ENCODE measurements at regions not wholly inside any gene's neighbourhood (a gene's known extent, or its start where the extent isn't known, plus 50 kb on each side); places are given as distances from the start of the nearest gene placed in this dataset.

DNA sequence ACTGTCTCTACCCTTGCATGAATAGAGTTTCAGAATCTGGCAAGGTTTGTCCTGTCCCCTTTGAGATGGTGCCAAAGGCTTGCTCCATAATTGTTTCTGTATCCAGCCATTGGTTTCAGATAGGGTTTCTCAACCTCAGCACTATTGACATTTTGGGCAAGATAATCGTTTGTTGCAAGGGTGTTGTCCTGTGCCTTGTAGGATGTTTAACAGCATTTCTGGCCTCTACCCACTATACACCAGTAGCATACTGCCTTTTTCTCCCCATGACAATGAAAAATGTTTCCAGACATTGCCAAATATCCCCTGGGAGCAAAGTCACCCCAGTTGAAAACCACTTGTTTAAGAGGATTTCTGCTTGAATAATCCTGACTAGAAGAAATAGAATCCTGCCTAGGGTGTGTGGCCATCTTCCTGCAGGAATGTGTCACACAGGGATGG lies 126.8 kb downstream of the CDC42EP3 start:
- DNase-seq (ENCODE audit: low read depth in 2 of 2) = no peak

- no peak for DNase-seq (ENCODE audit: low read depth in 2 of 2)
Observed at GRCh38 chr2:37549598-37549997, 121.8 kb downstream of the CDC42EP3 start.

DNA sequence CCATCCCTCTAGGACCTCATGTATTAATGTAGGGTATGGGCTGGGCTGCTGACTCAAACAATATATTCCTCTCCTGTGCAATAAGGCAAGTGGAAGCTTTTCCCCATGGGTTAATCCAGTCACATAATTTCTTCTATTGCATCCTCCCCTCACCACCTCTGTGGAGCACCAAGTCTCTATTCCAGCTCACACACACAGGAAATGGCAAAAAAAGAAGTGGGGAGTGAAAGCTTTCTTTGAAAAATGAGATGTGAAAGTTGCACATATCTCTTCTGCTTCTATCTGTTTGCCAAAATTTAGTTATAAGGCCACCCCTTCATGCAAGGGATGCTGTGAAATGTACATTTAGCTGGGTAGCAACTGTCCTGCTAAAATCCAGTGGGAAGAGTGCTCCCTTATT lies 121.3 kb downstream of the CDC42EP3 start:
- no peak for DNase-seq (ENCODE audit: low read depth in 2 of 2)

GRCh38 chr2:37551783-37552182 lies 119.7 kb downstream of the CDC42EP3 start:
- DNase-seq (ENCODE audit: low read depth in 2 of 2) = no peak

DNA sequence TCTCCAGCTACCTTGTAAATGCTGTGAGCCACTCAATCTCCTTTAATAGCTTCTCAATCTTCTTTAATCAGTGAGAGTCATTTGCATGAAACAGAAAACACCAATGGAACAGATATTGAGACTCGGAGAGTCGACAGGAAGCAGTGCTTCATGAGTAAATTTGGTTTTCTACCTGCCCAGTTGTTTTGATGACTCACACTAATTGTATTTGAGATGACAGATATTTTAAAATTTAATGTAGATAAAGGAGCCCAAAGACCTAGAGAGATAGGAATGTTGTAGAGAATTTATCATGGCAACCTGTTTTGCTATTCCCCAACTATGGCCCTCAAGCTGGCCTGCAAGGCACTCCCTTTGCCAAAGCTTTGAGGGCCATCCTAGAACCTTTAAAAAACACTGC lies 119.1 kb downstream of the CDC42EP3 start:
- no peak for DNase-seq (ENCODE audit: low read depth in 2 of 2)

DNA sequence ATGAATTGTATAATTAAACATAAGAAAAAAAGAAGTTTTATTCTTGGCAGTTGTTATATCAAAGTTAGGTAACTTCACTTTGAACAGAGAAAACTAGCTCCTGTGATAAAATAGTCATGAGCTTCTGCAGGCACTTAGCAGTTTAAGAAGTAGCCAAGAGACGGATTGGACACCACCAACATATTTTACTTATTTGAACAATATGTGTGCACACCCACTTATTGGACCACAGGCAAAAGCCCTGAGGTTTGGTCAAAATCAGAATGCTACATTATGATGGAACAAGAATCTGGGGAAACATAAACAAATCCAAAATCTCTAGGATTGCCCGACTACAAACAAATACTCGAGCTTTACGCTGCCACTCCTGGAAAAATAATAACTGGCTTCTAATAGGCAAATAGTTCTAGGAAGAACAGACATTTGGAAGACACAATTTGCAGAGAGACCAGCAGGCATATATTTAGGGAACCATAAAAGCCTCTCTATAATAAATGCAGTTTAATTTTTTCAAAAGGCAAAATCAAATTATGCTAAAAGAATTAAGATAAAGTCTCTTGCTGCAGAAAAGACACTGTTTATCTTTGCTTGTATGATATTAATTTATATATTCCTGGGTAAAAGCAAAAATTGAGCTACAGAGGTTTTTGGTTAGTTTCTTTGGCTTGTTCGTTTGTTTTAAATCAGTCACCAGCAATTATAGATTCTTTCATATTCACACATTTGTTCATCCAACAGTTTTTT lies 117.9 kb downstream of the CDC42EP3 start:
- no peak for DNase-seq (ENCODE audit: low read depth in 2 of 2)

GRCh38 chr2:37554155-37554510 lies 117.3 kb downstream of the CDC42EP3 start:
- no peak for DNase-seq (ENCODE audit: low read depth in 2 of 2)

- no peak for DNase-seq (ENCODE audit: low read depth in 2 of 2)
Observed at GRCh38 chr2:37554687-37555086, 116.8 kb downstream of the CDC42EP3 start.

DNA sequence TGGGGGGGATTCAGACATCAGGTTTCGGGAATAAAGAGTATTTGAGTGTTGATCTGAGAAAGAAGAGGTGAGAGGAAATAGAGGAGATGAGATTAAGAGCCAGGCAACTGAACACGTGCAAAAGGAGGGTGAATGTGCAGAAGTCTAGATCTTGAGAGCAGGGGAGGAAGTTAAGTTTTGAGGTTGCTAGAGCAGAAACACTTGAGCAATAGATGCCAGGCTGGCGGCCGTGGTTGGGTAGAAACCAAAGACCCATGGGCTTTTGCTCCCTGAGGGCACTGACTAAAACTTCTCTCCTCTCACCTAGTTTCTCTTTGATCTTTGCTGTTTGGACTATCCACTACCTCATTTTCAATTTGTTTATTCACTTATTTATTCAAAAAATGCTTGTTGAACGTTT lies 116.0 kb downstream of the CDC42EP3 start:
- DNase-seq (ENCODE audit: low read depth in 2 of 2) = no peak

GRCh38 chr2:37556256-37556655 lies 115.2 kb downstream of the CDC42EP3 start:
- no peak for DNase-seq (ENCODE audit: low read depth in 2 of 2)

- DNase-seq (ENCODE audit: low read depth in 2 of 2) = no peak
Observed at GRCh38 chr2:37558623-37559022, 112.8 kb downstream of the CDC42EP3 start.

DNA sequence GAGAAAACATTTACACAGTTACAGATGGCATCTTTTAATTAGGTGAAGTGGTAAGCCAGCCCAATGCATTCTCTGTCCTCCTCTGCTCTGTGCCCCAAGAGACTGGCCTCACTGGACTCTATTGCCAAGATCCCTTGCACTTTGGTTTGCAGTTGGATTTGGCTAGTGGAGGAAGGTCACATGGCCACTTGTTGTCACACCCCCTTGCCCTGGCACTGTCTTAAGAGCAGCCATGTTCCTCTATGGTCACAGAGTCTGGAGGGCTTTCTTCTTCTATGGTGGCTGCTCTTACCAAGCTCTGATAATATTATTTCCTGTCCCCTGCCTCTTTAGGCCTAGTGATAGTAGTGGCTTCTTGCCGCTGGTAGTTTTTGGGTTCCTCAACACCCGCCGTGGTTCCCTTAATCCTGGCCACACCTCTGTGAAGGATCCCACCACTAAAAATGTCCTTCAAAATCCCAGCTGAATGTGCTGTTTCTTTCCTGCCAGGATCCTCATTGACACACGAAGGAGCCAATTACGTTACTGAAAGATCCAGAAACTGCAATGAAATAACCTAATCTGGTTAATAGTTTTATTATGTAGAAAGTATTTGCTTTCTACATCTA lies 111.1 kb downstream of the CDC42EP3 start:
- no peak for DNase-seq (ENCODE audit: low read depth in 2 of 2)

DNA sequence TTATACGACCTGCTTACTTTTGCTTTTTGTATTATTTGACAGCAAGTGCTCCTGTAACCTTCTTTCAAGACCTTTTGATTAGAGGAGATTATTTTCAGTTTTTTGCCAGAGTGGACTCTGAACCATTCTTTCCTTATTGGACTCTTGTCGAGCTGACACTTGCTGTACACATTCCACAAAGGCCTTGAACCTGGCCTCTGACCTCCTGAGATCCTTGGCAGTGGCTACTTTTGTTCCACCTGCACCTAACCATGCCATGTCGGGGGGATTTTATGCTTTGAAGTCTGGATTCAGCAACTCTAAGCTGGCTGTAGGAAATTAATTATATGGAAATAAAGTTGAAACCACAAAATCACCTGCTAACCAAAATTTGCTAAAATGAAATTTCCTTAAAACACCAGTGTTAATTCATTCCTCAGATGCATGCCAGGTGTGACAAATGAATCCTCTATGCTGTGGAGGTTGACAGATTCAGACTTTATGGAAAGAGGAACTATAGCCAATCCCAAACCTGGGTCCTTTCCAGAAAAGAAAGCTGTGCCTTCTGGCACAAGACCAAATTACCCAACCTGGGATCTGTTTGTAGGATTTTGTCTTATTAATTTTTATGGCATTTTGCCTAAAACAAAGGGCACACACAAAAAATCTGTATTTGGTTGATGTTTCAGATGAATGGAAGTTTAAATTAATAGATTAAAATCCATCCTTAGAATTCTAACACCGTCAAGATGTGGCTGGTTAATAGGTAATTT lies 110.4 kb downstream of the CDC42EP3 start:
- DNase-seq (ENCODE audit: low read depth in 2 of 2) = no peak

GRCh38 chr2:37561615-37562569 lies 109.5 kb downstream of the CDC42EP3 start:
- no peak for DNase-seq (ENCODE audit: low read depth in 2 of 2)

DNA sequence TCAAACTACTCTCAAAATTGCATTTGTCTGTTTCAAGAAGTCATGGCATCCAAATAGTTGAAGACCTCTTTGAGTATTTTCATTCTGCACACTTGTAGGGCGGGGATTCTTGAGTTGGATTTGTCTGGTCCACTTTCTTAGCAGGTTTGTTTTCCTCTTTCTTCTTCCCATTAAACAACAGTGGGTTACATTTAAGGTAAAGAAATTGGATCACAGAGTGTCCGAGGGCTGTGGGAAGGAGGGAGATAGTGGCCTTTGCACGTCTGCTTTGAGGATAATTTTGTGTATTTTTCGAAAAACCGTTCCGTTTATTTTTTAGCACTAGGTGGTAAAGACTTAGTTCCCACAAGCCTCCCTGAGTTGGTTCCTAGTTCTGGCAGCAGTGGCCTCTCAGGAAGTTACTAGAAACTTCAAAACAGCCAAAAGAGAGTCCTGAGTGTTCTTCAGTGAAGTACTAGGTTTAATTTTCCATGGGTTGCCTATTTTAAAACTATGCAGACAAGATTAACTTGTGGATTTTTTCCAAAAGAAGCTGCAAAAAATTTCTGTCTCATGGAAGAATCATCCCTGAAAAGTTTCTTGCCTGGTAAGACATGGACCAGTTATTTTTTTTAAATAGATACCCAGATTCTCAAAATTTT lies 107.9 kb downstream of the CDC42EP3 start:
- no peak for DNase-seq (ENCODE audit: low read depth in 2 of 2)

DNA sequence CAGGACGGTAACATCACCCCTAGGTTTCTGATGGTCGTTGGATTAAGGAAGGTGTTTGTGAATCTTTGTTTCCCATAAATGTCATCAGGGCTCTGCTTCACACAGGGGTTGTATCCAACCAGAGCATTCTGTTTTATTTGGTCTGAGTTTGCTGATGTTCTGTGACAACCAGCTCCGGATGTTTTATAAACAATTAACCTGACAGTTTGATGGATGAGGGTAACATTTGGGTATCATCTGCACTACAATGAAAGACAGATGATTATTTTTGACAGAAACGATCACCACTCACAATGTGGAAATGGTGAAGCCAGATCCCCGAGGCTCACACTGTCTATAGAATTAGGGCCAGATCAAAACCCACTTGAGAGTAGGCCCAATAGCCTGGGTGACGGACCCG lies 107.1 kb downstream of the CDC42EP3 start:
- no peak for DNase-seq (ENCODE audit: low read depth in 2 of 2)

- DNase-seq (ENCODE audit: low read depth in 2 of 2) = no peak
Observed at GRCh38 chr2:37566517-37566981, 104.9 kb downstream of the CDC42EP3 start.

- DNase-seq (ENCODE audit: low read depth in 2 of 2) = no peak
Observed at GRCh38 chr2:37568565-37568964, 102.9 kb downstream of the CDC42EP3 start.

- no peak for DNase-seq (ENCODE audit: low read depth in 2 of 2)
Observed at GRCh38 chr2:37569131-37569823, 102.2 kb downstream of the CDC42EP3 start.

DNA sequence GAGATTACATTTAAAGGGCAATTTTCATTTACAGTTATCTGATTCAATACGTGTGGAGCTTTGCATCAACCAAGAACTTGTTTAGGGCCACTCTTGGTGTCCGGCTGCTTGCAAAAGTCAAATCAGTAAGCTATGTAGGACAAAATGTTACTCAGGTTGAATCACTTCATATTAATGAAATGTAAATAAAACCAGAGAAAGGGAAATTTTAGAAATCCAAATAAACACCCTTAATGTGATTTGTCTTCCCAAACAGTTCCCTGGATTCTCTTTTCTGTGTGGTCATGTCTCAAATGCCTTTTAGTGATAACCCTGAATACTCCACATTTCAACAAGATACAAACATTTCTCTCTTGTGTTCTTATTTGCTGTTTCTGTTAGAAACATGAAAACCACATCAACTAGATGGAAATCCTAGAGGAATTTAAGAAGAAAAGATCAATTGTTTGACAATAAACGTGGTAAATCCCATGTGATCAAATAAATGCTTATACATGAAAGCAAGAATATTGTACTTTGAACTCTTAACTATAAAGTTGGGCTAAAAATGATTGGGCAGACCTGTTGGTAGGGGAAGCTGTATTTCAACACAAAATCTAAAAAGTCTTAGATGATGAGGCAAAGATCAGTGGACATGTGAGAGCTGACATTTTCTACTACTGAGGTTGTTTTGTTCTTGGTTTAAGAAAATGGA lies 101.3 kb downstream of the CDC42EP3 start:
- no peak for DNase-seq (ENCODE audit: low read depth in 2 of 2)

All from stimulated activated CD4-positive, alpha-beta T cell treated with anti-CD3 and anti-CD28 coated beads, Interleukin-1b, Interleukin-23, amount 100 ng/mL, for 1 hour (primary cell).